Thyroid gland (tissue), 4 donors: ENCODE measurements at regions not wholly inside any gene's neighbourhood (a gene's known extent, or its start where the extent isn't known, plus 50 kb on each side); places are given as distances from the start of the nearest gene placed in this dataset.

Source experiments
- CTCF ChIP-seq, 6 experiments: fragments of 200-600 bp in 3 of 6; fragments of 450-650 bp in 3 of 6; sonication (generic) in 3 of 6; IDR thresholded peaks; one replicate each; pipeline ENCODE4 v1.5.1; 2016 to 2019; ENCODE audit warnings: antibody characterized with exemption in 6 of 6, mild to moderate bottlenecking in 2 of 6, inconsistent platforms in 1 of 6, moderate library complexity in 1 of 6
- POLR2A ChIP-seq, 2 donors: fragments of 450-650 bp; IDR thresholded peaks; one replicate each; pipeline ENCODE4 v1.6.1; 2017; ENCODE audit warnings: antibody characterized with exemption in 2 of 2, mild to moderate bottlenecking in 2 of 2, moderate library complexity in 1 of 2

- TF ChIP-seq CTCF (IDR thresholded peaks at IDR 0.05) (no peak), POLR2A (IDR thresholded peaks at IDR 0.05) (no peak)
Observed at GRCh38 chr21:21813289-21813688, 815.1 kb downstream of the NCAM2 start.
